HCT116 (cell line): ENCODE measurements at regions not wholly inside any gene's neighbourhood (a gene's known extent, or its start where the extent isn't known, plus 50 kb on each side); places are given as distances from the start of the nearest gene placed in this dataset.

Source experiments
- ATAC-seq: fragments of 200-7000 bp; cut with Tn5 transposase; 2 replicates; pipeline ENCODE4 v1.9.1; 2020; ENCODE audit warnings: mild to moderate bottlenecking, moderate library complexity
- BruUV-seq: library from RNA; stranded (reverse); fragments of 400-500 nt; replicated peaks from 2 replicates; lab custom pipeline; 2021; lab: Mats Ljungman, UMichigan
- CTCF ChIA-PET: fragments of 300-600 bp; sonication (Branson Sonifier 250); formaldehyde crosslinking; loops from one replicate; lab custom pipeline; 2021; ENCODE audit warnings: antibody characterized with exemption; lab: Charles Lee
- POLR2A ChIA-PET: fragments of 300-600, 350-600 bp; sonication (Branson Sonifier 250); formaldehyde crosslinking; loops from one replicate; lab custom pipeline; 2021; ENCODE audit warnings: antibody characterized with exemption; lab: Charles Lee
- RAD21 ChIA-PET, 2 experiments: fragments of 300-600 bp; sonication (Branson Sonifier 250); formaldehyde crosslinking; loops; one replicate each; lab custom pipeline; 2023; ENCODE audit warnings: low total read pairs in 2 of 2; ENCODE audit not compliant: uncharacterized antibody in 2 of 2, unreplicated experiment in 2 of 2, low non-redundant PET in 1 of 2; lab: Charles Lee
- DNase-seq: peaks from one replicate; pipeline ENCODE4 v3.0.0-alpha.2; 2010; ENCODE audit warnings: low read depth, low spot score
- H2AFZ ChIP-seq: fragments of 200-600 bp; shearing (Covaris generic), sonication (generic); 2 replicates; pipeline ENCODE4 v1.6.1; 2017; ENCODE audit warnings: low read depth, mixed run types, mixed read lengths, antibody characterized with exemption, low read length; ENCODE audit not compliant: poor library complexity, severe bottlenecking
- H3K27ac ChIP-seq: 2 replicates; pipeline ENCODE4 v1.5.1; 2012; ENCODE audit warnings: low read depth, low read length
- H3K27me3 ChIP-seq: fragments of 200-600 bp; sonication (generic); 2 replicates; pipeline ENCODE4 v1.6.1; 2016; ENCODE audit warnings: mixed run types, low read length, mixed read lengths; ENCODE audit not compliant: insufficient read depth
- H3K36me3 ChIP-seq, 2 experiments: fragments of 200-500 bp in 1 of 2; fragments of 200-600 bp in 1 of 2; sonication (Bioruptor generic) in 1 of 2; sonication (generic) in 1 of 2; 2 replicates each; pipeline versions ENCODE4 v1.5.1 to v1.6.1; 2014 to 2016; ENCODE audit warnings: low read length in 2 of 2, inconsistent platforms in 1 of 2, mixed read lengths in 1 of 2, mixed run types in 1 of 2; ENCODE audit not compliant: insufficient read depth in 2 of 2, control insufficient read depth in 1 of 2
- H3K4me1 ChIP-seq, 2 experiments: fragments of 200-600 bp in 1 of 2; sonication (generic) in 1 of 2; 2 replicates each; pipeline versions ENCODE4 v1.5.1 to v1.6.1; 2012 to 2017; ENCODE audit warnings: low read length in 2 of 2, inconsistent platforms in 1 of 2, mild to moderate bottlenecking in 1 of 2, mixed read lengths in 1 of 2, mixed run types in 1 of 2, moderate library complexity in 1 of 2; ENCODE audit not compliant: insufficient read depth in 2 of 2, control insufficient read depth in 1 of 2
- H3K4me2 ChIP-seq: fragments of 200-600 bp; sonication (generic); 2 replicates; pipeline ENCODE4 v1.6.1; 2017; ENCODE audit warnings: mixed run types, low read length, mixed read lengths
- H3K4me3 ChIP-seq, 2 experiments: fragments of 200-600 bp in 1 of 2; sonication (generic) in 1 of 2; replicated peaks in 1 of 2; 2 replicates each; pipeline ENCODE4 v1.5.1; 2011 to 2016; ENCODE audit warnings: low read length in 2 of 2, control low read depth in 1 of 2, low read depth in 1 of 2, mild to moderate bottlenecking in 1 of 2, mixed read lengths in 1 of 2, mixed run types in 1 of 2
- H3K79me2 ChIP-seq: fragments of 200-600 bp; sonication (generic); 2 replicates; pipeline ENCODE4 v1.6.1; 2017; ENCODE audit warnings: mild to moderate bottlenecking, mixed run types, low read length, moderate library complexity, mixed read lengths; ENCODE audit not compliant: insufficient read depth
- H3K9ac ChIP-seq: fragments of 200-600 bp; sonication (generic); 2 replicates; pipeline ENCODE4 v1.6.1; 2016; ENCODE audit warnings: low read length, mixed read lengths
- H3K9me2 ChIP-seq: fragments of 200-600 bp; sonication (generic), shearing (Covaris generic); 2 replicates; pipeline ENCODE4 v1.6.1; 2017; ENCODE audit warnings: mixed run types, mild to moderate bottlenecking, moderate library complexity; ENCODE audit not compliant: insufficient read depth
- H3K9me3 ChIP-seq, 2 experiments: fragments of 200-500 bp in 1 of 2; fragments of 200-600 bp in 1 of 2; sonication (Bioruptor generic) in 1 of 2; sonication (generic) in 1 of 2; 2 replicates each; pipeline ENCODE4 v1.6.1; 2014 to 2017; ENCODE audit warnings: low read length in 2 of 2, mixed read lengths in 2 of 2, inconsistent platforms in 1 of 2, low read depth in 1 of 2, mild to moderate bottlenecking in 1 of 2, mixed run types in 1 of 2, moderate library complexity in 1 of 2; ENCODE audit not compliant: control insufficient read depth in 1 of 2, insufficient read depth in 1 of 2
- H4K20me1 ChIP-seq: fragments of 200-600 bp; sonication (generic), shearing (Covaris generic); 2 replicates; pipeline ENCODE4 v1.6.1; 2017; ENCODE audit warnings: mixed run types, mild to moderate bottlenecking, moderate library complexity; ENCODE audit not compliant: insufficient read depth
- CBX3 ChIP-seq: IDR thresholded peaks from 2 replicates; pipeline ENCODE4 v1.6.1; 2012; ENCODE audit warnings: low read depth
- CEBPB ChIP-seq: IDR thresholded peaks from 2 replicates; pipeline ENCODE4 v1.6.1; 2012; ENCODE audit warnings: low read depth
- EGR1 ChIP-seq: IDR thresholded peaks from 2 replicates; pipeline ENCODE4 v1.6.1; 2012; ENCODE audit warnings: low read depth
- ELF1 ChIP-seq: IDR thresholded peaks from 2 replicates; pipeline ENCODE4 v1.6.1; 2012; ENCODE audit warnings: low read depth, borderline replicate concordance
- EZH2 ChIP-seq: fragments of 200-600 bp; sonication (generic); IDR thresholded peaks from 2 replicates; pipeline ENCODE4 v1.6.1; 2017; ENCODE audit warnings: antibody characterized with exemption, mixed run types
- EZH2phosphoT487 ChIP-seq: fragments of 200-600 bp; IDR thresholded peaks from 2 replicates; pipeline ENCODE4 v1.6.1; 2018; ENCODE audit warnings: antibody characterized with exemption, borderline replicate concordance
- FOSL1 ChIP-seq: IDR thresholded peaks from 2 replicates; pipeline ENCODE4 v1.6.1; 2012; ENCODE audit warnings: low read depth
- JUND ChIP-seq: IDR thresholded peaks from 2 replicates; pipeline ENCODE4 v1.6.1; 2012
- POLR2AphosphoS5 ChIP-seq: IDR thresholded peaks from 2 replicates; pipeline ENCODE4 v1.6.1; 2011; ENCODE audit warnings: mild to moderate bottlenecking, low read depth, low read length, moderate library complexity
- REST ChIP-seq: IDR thresholded peaks from 2 replicates; pipeline ENCODE4 v1.6.1; 2012; ENCODE audit warnings: low read depth
- SIN3A ChIP-seq: IDR thresholded peaks from 2 replicates; pipeline ENCODE4 v1.6.1; 2012; ENCODE audit warnings: low read depth
- SP1 ChIP-seq: IDR thresholded peaks from 2 replicates; pipeline ENCODE4 v1.6.1; 2012; ENCODE audit warnings: low read depth
- SRF ChIP-seq: IDR thresholded peaks from 2 replicates; pipeline ENCODE4 v1.6.1; 2012; ENCODE audit warnings: low read depth
- TCF7L2 ChIP-seq: IDR thresholded peaks from 2 replicates; pipeline ENCODE4 v1.7.0; 2011; ENCODE audit warnings: borderline replicate concordance, inconsistent platforms; ENCODE audit not compliant: insufficient read depth, insufficient read length; ENCODE audit errors: extremely low read depth
- YY1 ChIP-seq: IDR thresholded peaks from 2 replicates; pipeline ENCODE4 v1.6.1; 2011; ENCODE audit warnings: low read length, low read depth, moderate library complexity, mild to moderate bottlenecking; ENCODE audit not compliant: insufficient replicate concordance; ENCODE audit errors: extremely low read depth
- intact Hi-C: fragments of 100-400 bp; cut with micrococcal nuclease; formaldehyde crosslinking; loops from 2 replicates; pipeline ENCODE4 v1.10.0; 2022
- TF ChIP-seq, protein P1 (sequence below), 3 experiments: fragments of 200-600 bp in 1 of 3; sonication (generic) in 1 of 3; IDR thresholded peaks in 2 of 3; conservative IDR thresholded peaks in 1 of 3; 2 replicates each; pipeline ENCODE4 v1.5.1; 2012 to 2017; ENCODE audit warnings: low read depth in 2 of 3, low read length in 2 of 3, antibody characterized with exemption in 1 of 3, borderline replicate concordance in 1 of 3, control low read depth in 1 of 3, mild to moderate bottlenecking in 1 of 3, mixed read lengths in 1 of 3, mixed run types in 1 of 3, moderate library complexity in 1 of 3; ENCODE audit not compliant: insufficient read depth in 1 of 3
- TF ChIP-seq, protein P2 (sequence below): IDR thresholded peaks from 2 replicates; pipeline ENCODE4 v1.6.1; 2012

- RAD21 ChIA-PET = no interaction called here
- no TSS peak for BruUV-seq
- Histone ChIP-seq H3K4me3 (no peak overlapping the region), H4K20me1 (no peaks in the 10 kb centered on the region), H3K79me2 (no peaks in the 10 kb centered on the region)
- TF ChIP-seq POLR2AphosphoS5 = no peak
- TF ChIP-seq SRF = no peak
- no peak for TF ChIP-seq JUND
- no peak for TF ChIP-seq EZH2
- TF ChIP-seq, protein P1, sequence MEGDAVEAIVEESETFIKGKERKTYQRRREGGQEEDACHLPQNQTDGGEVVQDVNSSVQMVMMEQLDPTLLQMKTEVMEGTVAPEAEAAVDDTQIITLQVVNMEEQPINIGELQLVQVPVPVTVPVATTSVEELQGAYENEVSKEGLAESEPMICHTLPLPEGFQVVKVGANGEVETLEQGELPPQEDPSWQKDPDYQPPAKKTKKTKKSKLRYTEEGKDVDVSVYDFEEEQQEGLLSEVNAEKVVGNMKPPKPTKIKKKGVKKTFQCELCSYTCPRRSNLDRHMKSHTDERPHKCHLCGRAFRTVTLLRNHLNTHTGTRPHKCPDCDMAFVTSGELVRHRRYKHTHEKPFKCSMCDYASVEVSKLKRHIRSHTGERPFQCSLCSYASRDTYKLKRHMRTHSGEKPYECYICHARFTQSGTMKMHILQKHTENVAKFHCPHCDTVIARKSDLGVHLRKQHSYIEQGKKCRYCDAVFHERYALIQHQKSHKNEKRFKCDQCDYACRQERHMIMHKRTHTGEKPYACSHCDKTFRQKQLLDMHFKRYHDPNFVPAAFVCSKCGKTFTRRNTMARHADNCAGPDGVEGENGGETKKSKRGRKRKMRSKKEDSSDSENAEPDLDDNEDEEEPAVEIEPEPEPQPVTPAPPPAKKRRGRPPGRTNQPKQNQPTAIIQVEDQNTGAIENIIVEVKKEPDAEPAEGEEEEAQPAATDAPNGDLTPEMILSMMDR (IDR thresholded peaks at IDR 0.05 in 2 of 3, conservative IDR thresholded peaks at IDR 0.05 in 1 of 3; ENCODE audit: borderline replicate concordance in 1 of 3, insufficient read depth in 1 of 3, low read depth in 2 of 3, low read length in 2 of 3) = no peak
- TF ChIP-seq TCF7L2 = no peak
- TF ChIP-seq SIN3A = no peak
- no peak for TF ChIP-seq ELF1
- no peak for TF ChIP-seq SP1
- no peak for TF ChIP-seq EZH2phosphoT487
- TF ChIP-seq CBX3 = no peak
- no peak for TF ChIP-seq FOSL1
- TF ChIP-seq REST = no peak
- no peak for TF ChIP-seq YY1
- TF ChIP-seq CEBPB = no peak
- TF ChIP-seq, protein P2, sequence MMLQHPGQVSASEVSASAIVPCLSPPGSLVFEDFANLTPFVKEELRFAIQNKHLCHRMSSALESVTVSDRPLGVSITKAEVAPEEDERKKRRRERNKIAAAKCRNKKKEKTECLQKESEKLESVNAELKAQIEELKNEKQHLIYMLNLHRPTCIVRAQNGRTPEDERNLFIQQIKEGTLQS = no peak
- no peak for TF ChIP-seq EGR1
- TF ChIP-seq, all 23 proteins: peak for 0
- DNase-seq = no peak
- ChIA-PET CTCF (interaction anchor here (0.9 to 1.5 kb wide), 3 partner anchors 274 to 428 kb away, joined by 3 to 4 read pairs (median 3); no protein-coding TSS in a partner anchor), POLR2A (no interaction called here)
- H3K9me2 ChIP-seq = no peaks in the 10 kb centered on the region
- H3K27ac ChIP-seq = no peak overlapping the region
- intact Hi-C loops = no loop called here
- no peaks in the 10 kb centered on the region for H3K9me3 ChIP-seq
- peaks cover 0 to 37% of the 10 kb centered on the region in 2 experiments; a peak in 3 of 4 replicates for H3K4me1 ChIP-seq
- H3K4me2 ChIP-seq = no peak overlapping the region
- no peak for ATAC-seq
- no peak overlapping the region for H2AFZ ChIP-seq
- no peaks in the 10 kb centered on the region for H3K36me3 ChIP-seq
- no peaks in the 10 kb centered on the region for H3K27me3 ChIP-seq
- no peak overlapping the region for H3K9ac ChIP-seq
Measured at GRCh38 chr15:77546870-77547269, 85.8 kb downstream of the LINGO1 start.
